ENCODE measurements at regions not wholly inside any gene's neighbourhood (a gene's known extent, or its start where the extent isn't known, plus 50 kb on each side); places are given as distances from the start of the nearest gene placed in this dataset.

DNA sequence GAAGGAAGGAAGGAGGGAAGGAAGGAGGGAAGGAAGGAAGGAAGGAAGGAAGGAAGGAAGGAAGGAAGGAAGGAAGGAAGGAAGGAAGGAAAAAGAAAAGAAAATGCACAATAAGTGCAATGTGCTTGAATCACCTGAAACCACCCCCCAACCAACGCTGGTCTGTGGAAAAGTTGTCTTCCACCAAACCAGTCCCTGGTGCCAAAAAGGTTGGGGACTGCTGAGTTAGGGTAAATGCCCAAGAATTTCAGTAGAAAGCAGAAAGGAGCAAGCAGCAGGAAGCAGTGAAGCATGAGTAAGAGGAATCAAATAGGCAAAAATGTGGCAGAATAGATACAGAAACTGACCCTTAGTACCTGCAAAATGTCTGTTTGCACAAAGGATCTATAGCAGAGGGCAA lies 137.2 kb downstream of the JCAD start:
- in situ Hi-C loops (cut with MboI; ENCODE audit: low pct_ligation_motif_present in 1 of 4, low pct_unique_long_range_greater_than_20kb in 1 of 4, low sequenced_read_pairs in 3 of 4) = no loop called here
- H3K4me3 ChIP-seq = no peak overlapping the region
- DNase-seq = no peak
- TF ChIP-seq POLR2A (IDR thresholded peaks at IDR 0.05) = no peak
- TF ChIP-seq, protein P1, sequence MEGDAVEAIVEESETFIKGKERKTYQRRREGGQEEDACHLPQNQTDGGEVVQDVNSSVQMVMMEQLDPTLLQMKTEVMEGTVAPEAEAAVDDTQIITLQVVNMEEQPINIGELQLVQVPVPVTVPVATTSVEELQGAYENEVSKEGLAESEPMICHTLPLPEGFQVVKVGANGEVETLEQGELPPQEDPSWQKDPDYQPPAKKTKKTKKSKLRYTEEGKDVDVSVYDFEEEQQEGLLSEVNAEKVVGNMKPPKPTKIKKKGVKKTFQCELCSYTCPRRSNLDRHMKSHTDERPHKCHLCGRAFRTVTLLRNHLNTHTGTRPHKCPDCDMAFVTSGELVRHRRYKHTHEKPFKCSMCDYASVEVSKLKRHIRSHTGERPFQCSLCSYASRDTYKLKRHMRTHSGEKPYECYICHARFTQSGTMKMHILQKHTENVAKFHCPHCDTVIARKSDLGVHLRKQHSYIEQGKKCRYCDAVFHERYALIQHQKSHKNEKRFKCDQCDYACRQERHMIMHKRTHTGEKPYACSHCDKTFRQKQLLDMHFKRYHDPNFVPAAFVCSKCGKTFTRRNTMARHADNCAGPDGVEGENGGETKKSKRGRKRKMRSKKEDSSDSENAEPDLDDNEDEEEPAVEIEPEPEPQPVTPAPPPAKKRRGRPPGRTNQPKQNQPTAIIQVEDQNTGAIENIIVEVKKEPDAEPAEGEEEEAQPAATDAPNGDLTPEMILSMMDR (IDR thresholded peaks at IDR 0.05) = no peak
- no peak for TF ChIP-seq POLR2AphosphoS5 (IDR thresholded peaks at IDR 0.05)
- TF ChIP-seq EP300 (IDR thresholded peaks at IDR 0.05; ENCODE audit: low read depth) = no peak
- H3K9me3 ChIP-seq = no peaks in the 10 kb centered on the region
- whole genome bisulfite sequencing, 2 donors (ENCODE audit: low coverage in 1 of 2) = 54 to 67% methylated on average over 1 of the region's 1 CpG
- no peak overlapping the region for H3K27ac ChIP-seq
- no peaks in the 10 kb centered on the region for H3K36me3 ChIP-seq
- intact Hi-C loops (cut with DNase I; ENCODE audit: low total_unique reads) = no loop called here
- H3K4me1 ChIP-seq = no peaks in the 10 kb centered on the region
- no peaks in the 10 kb centered on the region for H3K27me3 ChIP-seq

DNA sequence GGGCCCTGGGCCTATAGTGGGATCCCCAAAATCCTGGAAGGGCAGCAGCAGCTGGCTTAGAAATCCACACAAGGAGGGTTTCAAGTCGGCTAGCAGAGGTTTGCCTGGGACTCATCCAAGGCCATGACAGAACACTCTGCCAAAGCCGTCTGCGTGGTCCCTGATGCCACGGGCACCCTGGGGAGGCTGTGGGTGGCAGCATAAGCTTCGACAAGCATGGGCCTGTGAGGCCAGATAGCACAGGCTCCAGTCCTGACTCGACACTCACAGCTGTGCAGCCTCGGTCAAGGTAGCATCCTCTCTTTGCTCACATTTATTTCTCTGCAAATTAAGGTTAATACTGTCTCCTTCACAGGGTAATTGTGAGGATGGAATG lies 138.3 kb downstream of the JCAD start:
- no peaks in the 10 kb centered on the region for H3K27me3 ChIP-seq
- in situ Hi-C loops (cut with MboI; ENCODE audit: low pct_ligation_motif_present in 1 of 4, low pct_unique_long_range_greater_than_20kb in 1 of 4, low sequenced_read_pairs in 3 of 4) = no loop called here
- no peaks in the 10 kb centered on the region for H3K9me3 ChIP-seq
- intact Hi-C loops (cut with DNase I; ENCODE audit: low total_unique reads) = no loop called here
- WGBS, 2 donors (ENCODE audit: low coverage in 1 of 2) = 52% methylated on average over 7 of the region's 7 CpGs; no CpG with 5 or more reads in 1 of the 2 donors
- no peak overlapping the region for H3K4me3 ChIP-seq
- TF ChIP-seq POLR2A (IDR thresholded peaks at IDR 0.05) (no peak), POLR2AphosphoS5 (IDR thresholded peaks at IDR 0.05) (no peak), EP300 (IDR thresholded peaks at IDR 0.05; ENCODE audit: low read depth) (no peak)
- TF ChIP-seq, protein P1 (IDR thresholded peaks at IDR 0.05) = no peak
- DNase-seq = no peak
- no peaks in the 10 kb centered on the region for H3K4me1 ChIP-seq
- no peaks in the 10 kb centered on the region for H3K36me3 ChIP-seq
- H3K27ac ChIP-seq = no peak overlapping the region

DNA sequence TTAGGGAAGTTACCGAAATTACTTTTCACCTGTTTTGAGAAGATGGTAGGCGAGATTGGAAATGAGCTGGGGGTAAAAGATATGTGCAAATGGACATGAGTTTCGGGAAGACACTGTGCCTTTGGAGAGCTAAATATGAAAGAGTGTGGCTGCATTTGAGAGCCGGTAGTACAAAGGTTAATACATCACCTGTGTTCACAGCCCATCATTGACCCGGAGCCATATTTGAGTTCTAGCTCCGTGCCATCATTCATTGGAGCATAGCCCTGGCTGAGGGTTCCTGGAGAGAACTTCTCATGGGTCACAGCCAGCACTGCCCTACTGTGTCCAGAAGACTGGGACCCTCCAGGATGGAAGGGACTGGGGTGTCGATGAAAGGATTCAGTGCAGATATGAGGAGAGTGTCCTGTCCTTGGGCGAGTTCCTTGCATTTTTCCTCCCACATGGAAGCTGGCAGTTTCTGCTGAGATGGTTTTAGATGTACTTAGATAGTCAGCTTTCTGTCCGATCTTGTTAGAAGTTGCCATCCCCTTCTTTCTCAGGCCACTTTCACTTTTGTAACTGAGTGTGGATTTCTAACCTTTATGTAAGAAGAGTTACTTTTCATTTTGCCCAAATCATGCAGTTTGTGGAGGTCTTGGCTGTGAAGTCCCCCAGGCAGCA lies 138.8 kb downstream of the JCAD start:
- H3K9me3 ChIP-seq = no peaks in the 10 kb centered on the region
- no peak overlapping the region for H3K4me3 ChIP-seq
- in situ Hi-C loops (cut with MboI; ENCODE audit: low pct_ligation_motif_present in 1 of 4, low pct_unique_long_range_greater_than_20kb in 1 of 4, low sequenced_read_pairs in 3 of 4) = no loop called here
- DNase-seq = no peak
- no peak for TF ChIP-seq POLR2A (IDR thresholded peaks at IDR 0.05)
- TF ChIP-seq POLR2AphosphoS5 (IDR thresholded peaks at IDR 0.05) = no peak
- TF ChIP-seq, protein P1 (IDR thresholded peaks at IDR 0.05) = no peak
- TF ChIP-seq EP300 (IDR thresholded peaks at IDR 0.05; ENCODE audit: low read depth) = no peak
- H3K4me1 ChIP-seq = no peaks in the 10 kb centered on the region
- no peaks in the 10 kb centered on the region for H3K27me3 ChIP-seq
- no peak overlapping the region for H3K27ac ChIP-seq
- intact Hi-C loops (cut with DNase I; ENCODE audit: low total_unique reads) = no loop called here
- H3K36me3 ChIP-seq = no peaks in the 10 kb centered on the region
- 70 to 100% methylated on average over 2 to 9 of the region's 9 CpGs for WGBS, 2 donors (ENCODE audit: low coverage in 1 of 2)

DNA sequence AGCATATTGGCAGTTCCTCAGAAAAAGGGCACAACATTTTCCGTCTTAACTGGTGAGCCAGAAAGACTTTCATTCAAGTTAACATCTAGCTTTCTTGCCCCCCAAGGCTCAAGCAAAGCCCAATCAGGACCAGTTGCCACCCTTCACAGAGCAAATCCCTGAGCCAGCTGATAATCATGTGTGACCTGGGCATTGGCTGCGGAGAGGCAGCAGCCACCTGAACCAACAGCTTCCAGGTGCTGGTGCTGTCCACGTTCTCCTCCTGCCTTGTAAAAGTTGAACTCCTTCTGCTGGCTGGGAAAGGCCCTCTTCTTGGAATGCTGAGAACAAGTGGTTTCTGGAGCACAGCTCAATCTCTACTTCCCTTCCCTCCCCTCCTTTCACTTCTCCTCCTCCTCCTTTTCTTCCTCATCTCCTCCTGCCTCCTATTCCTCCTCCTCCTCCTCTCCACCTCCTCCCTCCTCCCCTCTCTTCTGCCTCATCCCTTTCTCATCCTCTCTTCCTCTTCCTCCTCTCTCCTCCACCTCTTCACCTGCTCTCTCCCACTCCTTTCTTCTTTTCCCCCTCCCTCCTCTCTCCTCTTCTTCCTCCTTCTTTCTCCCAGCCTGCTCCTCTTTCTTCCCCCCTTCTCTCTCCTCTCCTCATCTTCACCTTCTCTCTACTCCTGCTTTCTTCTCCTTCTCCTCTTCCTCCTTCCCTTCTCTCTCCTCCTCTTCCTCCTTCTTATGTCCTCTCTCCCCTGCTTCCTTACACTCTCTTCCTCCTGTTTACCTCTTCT lies 140.6 kb downstream of the JCAD start:
- 34% methylated on average over 3 of the region's 3 CpGs; no CpG with 5 or more reads in 1 of the 2 donors for WGBS, 2 donors (ENCODE audit: low coverage in 1 of 2)
- TF ChIP-seq, protein P1 (IDR thresholded peaks at IDR 0.05) = no peak
- no peak for TF ChIP-seq POLR2AphosphoS5 (IDR thresholded peaks at IDR 0.05)
- no peak for TF ChIP-seq EP300 (IDR thresholded peaks at IDR 0.05; ENCODE audit: low read depth)
- TF ChIP-seq POLR2A (IDR thresholded peaks at IDR 0.05) = no peak
- no peak overlapping the region for H3K27ac ChIP-seq
- in situ Hi-C loops (cut with MboI; ENCODE audit: low pct_ligation_motif_present in 1 of 4, low pct_unique_long_range_greater_than_20kb in 1 of 4, low sequenced_read_pairs in 3 of 4) = no loop called here
- no peaks in the 10 kb centered on the region for H3K27me3 ChIP-seq
- intact Hi-C loops (cut with DNase I; ENCODE audit: low total_unique reads) = no loop called here
- H3K36me3 ChIP-seq = no peaks in the 10 kb centered on the region
- H3K9me3 ChIP-seq = no peaks in the 10 kb centered on the region
- no peaks in the 10 kb centered on the region for H3K4me1 ChIP-seq
- no peak for DNase-seq
- no peak overlapping the region for H3K4me3 ChIP-seq
